HG03354 (cell line): ENCODE measurements at regions not wholly inside any gene's neighbourhood (a gene's known extent, or its start where the extent isn't known, plus 50 kb on each side); places are given as distances from the start of the nearest gene placed in this dataset.

ENCODE experiments used
- ATAC-seq: cut with Tn5 transposase; IDR thresholded peaks from one replicate; pipeline ENCODE4 v1.9.1; 2021; ENCODE audit warnings: mild to moderate bottlenecking; ENCODE audit not compliant: unreplicated experiment, poor library complexity, severe bottlenecking

DNA sequence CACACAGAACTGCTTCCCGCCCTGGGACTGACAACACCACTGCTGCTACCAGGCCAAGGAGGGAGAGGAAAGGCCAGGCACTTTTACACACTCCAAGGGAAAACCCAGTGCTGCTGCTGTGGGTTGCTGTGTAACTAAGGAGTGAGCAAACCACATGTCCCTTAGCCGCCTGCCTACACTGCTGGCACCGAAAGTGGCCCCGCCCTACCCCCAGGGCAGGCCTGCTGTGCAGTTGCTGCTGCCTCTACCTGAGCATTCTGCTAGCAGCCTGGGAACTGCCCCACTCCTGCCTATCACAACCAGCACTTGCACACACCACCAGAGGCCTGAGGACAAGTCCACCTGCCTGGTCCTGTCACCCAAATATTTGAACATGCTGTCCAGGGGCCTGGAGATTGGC lies 740.9 kb downstream of the DTWD2 start:
- ATAC-seq = no peak

GRCh38 chr5:118243613-118244012 lies 744.7 kb downstream of the DTWD2 start:
- ATAC-seq = no peak

- ATAC-seq = no peak
Observed at GRCh38 chr5:118243068-118243467, 745.3 kb downstream of the DTWD2 start.

- no peak for ATAC-seq
Observed at GRCh38 chr5:118236108-118236849, 752.1 kb downstream of the DTWD2 start.

- ATAC-seq = no peak
Observed at GRCh38 chr5:118233606-118234005, 754.7 kb downstream of the DTWD2 start.

- no peak for ATAC-seq
Observed at GRCh38 chr5:118228489-118228888, 759.9 kb downstream of the DTWD2 start.

GRCh38 chr5:118224546-118224945 lies 763.8 kb downstream of the DTWD2 start:
- ATAC-seq = no peak

- ATAC-seq = no peak
Observed at GRCh38 chr5:118220556-118221195, 767.7 kb downstream of the DTWD2 start.

- ATAC-seq = no peak
Observed at GRCh38 chr5:118211606-118212005, 776.7 kb downstream of the DTWD2 start.

DNA sequence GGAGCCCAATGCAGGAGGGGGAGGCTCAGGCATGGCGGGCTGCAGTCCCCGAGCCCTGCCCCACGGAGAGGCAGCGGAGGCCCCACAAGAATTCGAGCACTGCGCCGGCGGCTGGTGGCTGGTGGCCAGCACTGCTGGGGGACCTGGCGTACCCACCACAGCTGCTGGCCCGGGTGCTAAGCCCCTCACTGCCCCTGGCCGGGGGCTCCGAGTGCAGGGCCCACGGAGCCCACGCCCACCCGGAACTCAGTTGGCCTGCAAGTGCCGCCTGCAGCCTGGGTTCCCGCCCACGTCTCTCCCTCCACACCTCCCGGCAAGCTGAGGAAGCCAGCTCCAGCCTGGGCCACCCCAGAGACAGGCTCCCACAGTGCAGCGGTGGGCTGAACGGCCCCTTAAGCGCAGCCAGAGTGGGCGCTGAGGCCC lies 780.3 kb downstream of the DTWD2 start:
- no peak for ATAC-seq

DNA sequence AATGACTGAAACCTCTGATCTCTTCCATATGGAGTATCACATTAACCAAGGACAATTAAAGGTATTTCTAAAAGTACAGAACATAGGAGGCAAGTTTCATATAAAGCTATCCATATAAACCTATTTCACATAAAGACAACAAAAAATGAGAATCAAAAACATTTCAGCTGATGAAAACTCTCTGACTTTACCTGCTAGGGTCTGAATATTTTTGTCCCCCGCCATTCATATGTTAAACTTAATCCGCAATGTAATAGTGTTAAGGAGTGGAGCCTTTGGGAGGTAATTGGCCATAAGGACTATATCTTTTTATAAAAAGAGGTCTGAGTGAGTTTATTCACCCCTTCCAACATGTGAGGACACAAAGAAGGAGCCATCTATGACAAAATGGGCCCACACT lies 788.5 kb downstream of the DTWD2 start:
- no peak for ATAC-seq

GRCh38 chr5:118196229-118196628 lies 792.1 kb downstream of the DTWD2 start:
- ATAC-seq = no peak

DNA sequence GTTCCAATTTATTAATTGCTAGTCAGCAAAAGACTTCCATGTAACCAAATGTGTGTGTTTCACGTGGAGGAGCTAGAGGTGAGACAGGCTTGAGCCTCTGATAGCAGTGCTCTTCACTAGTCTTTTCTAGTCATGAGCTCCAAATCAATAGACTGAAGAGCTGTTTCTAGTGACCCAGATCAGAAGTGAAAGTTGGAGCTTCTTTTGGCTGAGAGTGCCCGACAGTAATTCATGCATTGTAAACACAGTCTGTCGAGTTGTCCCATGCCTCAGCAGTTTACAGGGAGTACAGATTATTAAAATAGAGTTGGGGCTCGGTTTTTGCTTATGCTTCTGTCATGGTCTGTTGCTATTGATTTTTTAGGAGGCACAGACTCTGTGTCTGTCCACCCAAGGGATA lies 793.1 kb downstream of the DTWD2 start:
- ATAC-seq = no peak

GRCh38 chr5:118193194-118193905 lies 795.0 kb downstream of the DTWD2 start:
- ATAC-seq = no peak

GRCh38 chr5:118185018-118185417 lies 803.3 kb downstream of the DTWD2 start:
- no peak for ATAC-seq

DNA sequence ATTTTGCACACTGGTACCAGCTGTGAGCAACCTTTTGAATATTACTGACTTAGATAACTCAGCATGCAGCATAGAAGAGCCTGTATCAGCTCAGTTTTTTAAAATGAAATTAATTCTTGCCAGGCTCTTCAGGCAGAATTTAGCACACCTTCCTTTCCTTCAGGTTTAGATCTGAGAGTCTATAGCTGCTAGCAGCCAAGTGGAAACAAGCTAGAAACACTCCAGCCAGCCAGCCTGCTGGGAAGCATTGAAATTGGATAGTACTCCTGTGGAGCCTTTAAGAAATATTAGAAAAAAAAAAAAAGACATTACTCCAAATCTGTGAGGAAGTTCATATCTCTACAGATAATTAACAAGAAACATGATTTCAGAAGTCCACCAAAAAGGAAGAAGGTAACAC lies 812.2 kb downstream of the DTWD2 start:
- ATAC-seq = no peak

- no peak for ATAC-seq
Observed at GRCh38 chr5:118174671-118175070, 813.7 kb downstream of the DTWD2 start.

- ATAC-seq = no peak
Observed at GRCh38 chr5:118173340-118173739, 815.0 kb downstream of the DTWD2 start.

DNA sequence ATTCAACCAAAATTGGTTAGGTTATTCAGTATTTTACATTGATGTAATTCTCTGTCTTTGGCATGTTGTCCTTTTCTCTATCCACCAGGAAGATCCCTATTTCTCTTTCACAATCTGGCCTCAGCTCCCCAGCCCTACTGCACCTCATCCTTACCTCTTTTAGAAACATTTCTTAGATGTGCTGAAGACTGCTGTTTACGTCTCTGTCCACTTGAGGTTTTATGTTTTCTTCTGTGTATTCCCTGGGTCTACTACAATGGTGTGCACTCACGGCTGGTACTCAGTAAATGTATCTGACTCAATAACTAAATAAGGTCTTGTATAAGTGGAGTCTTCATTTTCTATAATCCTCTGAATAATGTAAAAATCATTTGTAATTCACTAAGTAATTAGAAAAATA lies 822.7 kb downstream of the DTWD2 start:
- no peak for ATAC-seq

DNA sequence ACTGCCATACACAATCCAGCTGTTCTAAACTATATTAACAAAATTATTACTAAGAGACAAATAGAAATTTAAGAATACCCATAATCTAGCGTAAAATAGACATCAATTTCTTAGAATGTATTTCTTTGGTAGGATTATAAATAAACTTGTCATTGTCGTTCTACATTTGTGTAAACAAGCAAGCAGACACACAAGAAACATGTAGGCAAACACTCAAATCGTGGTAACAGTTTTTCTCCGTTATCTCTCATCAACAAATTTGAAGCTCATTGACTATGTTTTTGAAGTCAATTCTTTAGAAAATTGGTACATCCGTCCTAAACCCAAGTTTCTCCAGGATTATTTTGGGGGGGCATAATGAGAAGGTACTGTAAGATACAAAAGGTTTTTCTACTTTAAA lies 832.2 kb downstream of the DTWD2 start:
- ATAC-seq = no peak

GRCh38 chr5:118146824-118147223 lies 841.5 kb downstream of the DTWD2 start:
- ATAC-seq = no peak
